ENCODE measurements at regions not wholly inside any gene's neighbourhood (a gene's known extent, or its start where the extent isn't known, plus 50 kb on each side); places are given as distances from the start of the nearest gene placed in this dataset.

- ChIA-PET CTCF (ENCODE audit: low intra/inter-chr PET ratio) (no interaction called here), POLR2A (no interaction called here)
- H3K27ac ChIP-seq (ENCODE audit: extremely low read depth, low read depth, low read length): no peak overlapping the region
- intact Hi-C loops (cut with micrococcal nuclease) (no loop called here), in situ Hi-C loops (cut with MboI) (loop anchor here (25.0 kb wide), 1 partner anchor 605 kb away; no protein-coding TSS in a partner anchor)
- no CpG with 5 or more reads among the region's 2 CpGs for WGBS (ENCODE audit: insufficient coverage, low coverage, missing lambda C conversion rate)
- H3K4me1 ChIP-seq (replicated peaks in 1 of 2; ENCODE audit: control insufficient read depth in 2 of 2, insufficient read depth in 2 of 2, low read length in 2 of 2): no peaks in the 10 kb centered on the region
- ATAC-seq: no peak
- H3K36me3 ChIP-seq (ENCODE audit: control insufficient read depth, insufficient read depth, low read length): no peaks in the 10 kb centered on the region
- no peaks in the 10 kb centered on the region for H3K9me1 ChIP-seq (ENCODE audit: control insufficient read depth, insufficient read depth, low read length)
- TF ChIP-seq POLR2A (conservative IDR thresholded peaks at IDR 0.05): no peak
- no peak overlapping the region for H3K9ac ChIP-seq (ENCODE audit: insufficient read depth in 1 of 2, low read depth in 2 of 2, low read length in 2 of 2)
- no peaks in the 10 kb centered on the region for H3K79me2 ChIP-seq (ENCODE audit: control insufficient read depth, insufficient read depth, low read length)
- H3K4me3 ChIP-seq: no peak overlapping the region
- DNase-seq (ENCODE audit: extremely low read depth in 1 of 4, low spot score in 3 of 4): no peak
- no peaks in the 10 kb centered on the region for H3K9me3 ChIP-seq (replicated peaks; ENCODE audit: control insufficient read depth, insufficient read depth, low read depth, low read length)
- no peak overlapping the region for H3K4me2 ChIP-seq (ENCODE audit: insufficient read depth, low read length)
- H3K27me3 ChIP-seq (ENCODE audit: control insufficient read depth in 2 of 2, insufficient read depth in 2 of 2, low read length in 2 of 2): no peaks in the 10 kb centered on the region; a peak in 2 of 5 replicates
- no peaks in the 10 kb centered on the region for H4K20me1 ChIP-seq (replicated peaks; ENCODE audit: control insufficient read depth, insufficient read depth, low read length)
- H2AFZ ChIP-seq (ENCODE audit: low read depth, low read length): no peak overlapping the region
- BruUV-seq (replicated peaks): no TSS peak
- FAIRE-seq: no peak
These were observed 131.2 kb upstream of the MKI67 start for GRCh38 chr10:128257428-128257827.

- Histone ChIP-seq H3K9me1 (ENCODE audit: control insufficient read depth, insufficient read depth, low read length) (no peaks in the 10 kb centered on the region), H3K4me3 (no peak overlapping the region), H3K27ac (ENCODE audit: extremely low read depth, low read depth, low read length) (no peak overlapping the region), H3K27me3 (ENCODE audit: control insufficient read depth in 2 of 2, insufficient read depth in 2 of 2, low read length in 2 of 2) (peaks cover 0 to 4% of the 10 kb centered on the region in 2 experiments; a peak in 2 of 5 replicates), H3K79me2 (ENCODE audit: control insufficient read depth, insufficient read depth, low read length) (no peaks in the 10 kb centered on the region), H3K4me2 (ENCODE audit: insufficient read depth, low read length) (no peak overlapping the region), H3K9ac (ENCODE audit: insufficient read depth in 1 of 2, low read depth in 2 of 2, low read length in 2 of 2) (no peak overlapping the region), H3K9me3 (replicated peaks; ENCODE audit: control insufficient read depth, insufficient read depth, low read depth, low read length) (no peaks in the 10 kb centered on the region), H3K4me1 (replicated peaks in 1 of 2; ENCODE audit: control insufficient read depth in 2 of 2, insufficient read depth in 2 of 2, low read length in 2 of 2) (no peaks in the 10 kb centered on the region), H4K20me1 (replicated peaks; ENCODE audit: control insufficient read depth, insufficient read depth, low read length) (no peaks in the 10 kb centered on the region), H3K36me3 (ENCODE audit: control insufficient read depth, insufficient read depth, low read length) (no peaks in the 10 kb centered on the region), H2AFZ (ENCODE audit: low read depth, low read length) (no peak overlapping the region)
- no peak for DNase-seq (ENCODE audit: extremely low read depth in 1 of 4, low spot score in 3 of 4)
- intact Hi-C loops (cut with micrococcal nuclease): no loop called here
- in situ Hi-C loops (cut with MboI): loop anchor here (25.0 kb wide), 1 partner anchor 604 kb away; no protein-coding TSS in a partner anchor
- no TSS peak for BruUV-seq (replicated peaks)
- no peak for FAIRE-seq
- ChIA-PET CTCF (ENCODE audit: low intra/inter-chr PET ratio) (no interaction called here), POLR2A (no interaction called here)
- ATAC-seq: no peak
- 7% methylated on average over 3 of the region's 3 CpGs for WGBS (ENCODE audit: insufficient coverage, low coverage, missing lambda C conversion rate)
- TF ChIP-seq DPF2 (IDR thresholded peaks at IDR 0.05) (no peak), PHF20 (IDR thresholded peaks at IDR 0.05; ENCODE audit: partially characterized antibody) (no peak), COPS2 (conservative IDR thresholded peaks at IDR 0.05) (no peak), CHD7 (IDR thresholded peaks at IDR 0.05; ENCODE audit: low read depth, low read length) (no peak), PHB2 (IDR thresholded peaks at IDR 0.05; ENCODE audit: low read depth) (no peak), BCOR (IDR thresholded peaks at IDR 0.05) (no peak)
These were observed 132.3 kb upstream of the MKI67 start for GRCh38 chr10:128258421-128258976.

Measured in K562 (cell line).